GM19023 (cell line): ENCODE measurements at regions not wholly inside any gene's neighbourhood (a gene's known extent, or its start where the extent isn't known, plus 50 kb on each side); places are given as distances from the start of the nearest gene placed in this dataset.
"Not testable (repeated sequence)": the region's sequence is repeated elsewhere in the genome, so short reads cannot be mapped to it uniquely, and the experiment has no call there.

Experiments
- ATAC-seq: cut with Tn5 transposase; IDR thresholded peaks from one replicate; pipeline ENCODE4 v1.9.1; 2021; ENCODE audit warnings: mild to moderate bottlenecking, moderate library complexity; ENCODE audit not compliant: unreplicated experiment

- ATAC-seq: not testable (repeated sequence)
Observed at GRCh38 chr2:192682511-192682910, 487.8 kb upstream of the TMEFF2 start.

- no peak for ATAC-seq
Observed at GRCh38 chr2:192675681-192676080, 480.9 kb upstream of the TMEFF2 start.

DNA sequence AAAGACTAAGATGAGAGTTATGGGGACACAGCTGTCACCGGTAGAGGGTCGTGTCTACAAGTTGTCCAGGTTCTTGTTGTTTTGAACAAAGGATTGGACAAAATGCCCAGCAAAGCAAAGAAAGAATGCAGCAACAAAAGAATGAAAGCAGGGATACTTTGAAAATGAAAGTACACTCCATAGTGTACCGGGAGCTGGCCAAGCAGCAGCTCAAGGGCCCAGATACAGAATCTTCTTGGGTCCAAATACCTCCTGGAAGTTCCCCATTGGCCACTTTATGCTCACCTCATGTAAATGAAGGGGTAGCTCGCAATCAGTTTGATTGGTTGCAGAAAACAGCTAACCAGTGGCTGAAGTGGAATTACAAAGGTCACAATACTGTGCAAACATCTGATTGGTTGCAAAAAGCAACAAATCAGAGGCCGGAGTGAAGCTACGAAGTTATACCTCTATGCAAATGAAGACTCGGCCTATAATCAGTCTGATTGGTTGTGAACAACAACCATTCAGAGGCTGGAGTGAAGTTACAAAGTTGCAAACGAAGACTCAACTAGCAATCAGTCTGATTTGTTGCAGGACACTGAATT, 474.9 kb upstream of the TMEFF2 start:
- no peak for ATAC-seq

- ATAC-seq: not testable (repeated sequence)
Observed at GRCh38 chr2:192660555-192660954, 465.8 kb upstream of the TMEFF2 start.

GRCh38 chr2:192657362-192657761, 462.6 kb upstream of the TMEFF2 start:
- ATAC-seq: no peak

DNA sequence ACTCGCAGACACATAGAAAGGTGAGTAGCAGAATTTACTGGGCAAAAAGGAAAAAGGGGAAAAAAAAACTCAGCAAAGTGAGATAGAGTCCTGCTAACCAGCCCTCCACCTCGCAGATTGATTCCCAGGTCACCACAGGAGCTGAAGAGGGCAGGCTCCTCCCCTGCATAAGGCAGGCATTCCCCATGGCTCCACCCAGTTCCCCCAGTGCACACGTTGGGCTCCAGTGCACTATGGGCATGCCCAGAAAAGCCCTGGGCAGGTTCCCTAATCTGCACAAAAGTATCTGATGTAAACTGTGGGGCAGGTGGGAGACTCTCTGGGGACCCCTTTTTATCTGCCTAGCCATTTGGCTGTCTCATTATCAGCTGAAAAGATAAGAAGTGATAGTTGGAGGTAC, 461.2 kb upstream of the TMEFF2 start:
- no peak for ATAC-seq

DNA sequence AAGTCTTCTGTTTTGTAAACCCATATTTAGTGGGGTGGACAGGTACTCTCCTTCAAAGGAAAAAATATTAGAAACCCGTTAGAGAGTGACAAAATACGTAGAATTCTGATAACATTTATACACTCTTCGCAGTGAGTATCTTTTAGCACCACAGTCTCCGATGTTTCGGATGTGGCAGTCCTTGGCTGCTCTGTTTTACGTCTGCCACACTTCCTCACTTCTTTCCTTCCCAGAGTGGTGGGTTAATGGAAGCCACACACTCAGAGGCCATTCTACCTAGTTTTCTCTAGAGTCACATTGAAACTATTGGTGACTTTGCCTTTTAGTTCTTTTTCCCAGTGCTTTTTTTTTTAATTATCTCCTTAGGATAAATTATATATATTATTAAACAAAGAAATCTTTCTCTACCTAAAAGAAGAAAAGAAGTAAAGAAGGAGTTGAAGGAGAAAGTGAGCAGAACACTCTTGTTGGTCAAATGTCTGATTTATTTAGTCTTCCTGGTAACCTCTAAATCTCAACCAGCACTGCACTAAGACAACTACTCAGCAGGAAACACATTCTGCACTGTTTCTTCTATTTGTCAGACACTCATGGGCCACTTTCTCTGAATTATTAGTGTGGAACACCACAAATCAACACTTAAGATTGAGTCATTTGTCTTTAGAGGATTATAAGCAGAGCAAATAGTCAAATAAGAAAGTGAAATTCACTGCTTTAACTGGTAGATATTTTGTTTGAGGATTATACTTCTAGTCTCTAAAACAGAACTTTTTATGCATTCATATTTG, 451.3 kb upstream of the TMEFF2 start:
- no peak for ATAC-seq

DNA sequence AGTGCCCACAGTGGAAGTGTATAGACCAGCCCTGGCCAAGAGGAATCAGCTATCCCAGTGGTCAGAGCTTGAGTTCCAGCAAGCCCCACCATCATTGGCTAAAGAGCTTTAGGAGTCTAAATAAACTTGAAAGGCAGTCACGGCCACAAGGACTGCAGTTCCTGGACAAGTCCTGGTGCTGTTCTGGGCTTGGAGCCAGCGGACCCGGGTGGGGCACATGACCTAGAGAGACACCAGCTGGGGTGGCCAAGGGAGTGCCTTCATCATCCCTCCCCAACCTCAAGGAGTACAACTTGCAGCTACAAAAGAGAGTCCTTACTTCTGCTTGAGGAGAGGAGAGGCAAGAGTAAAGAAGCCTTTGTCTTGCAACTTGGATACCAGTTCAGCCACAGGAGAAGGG, 439.8 kb upstream of the TMEFF2 start:
- no peak for ATAC-seq

GRCh38 chr2:192628017-192628416, 433.3 kb upstream of the TMEFF2 start:
- no peak for ATAC-seq

- ATAC-seq: no peak
Observed at GRCh38 chr2:192615105-192615504, 420.4 kb upstream of the TMEFF2 start.

GRCh38 chr2:192604295-192604694, 409.6 kb upstream of the TMEFF2 start:
- no peak for ATAC-seq

DNA sequence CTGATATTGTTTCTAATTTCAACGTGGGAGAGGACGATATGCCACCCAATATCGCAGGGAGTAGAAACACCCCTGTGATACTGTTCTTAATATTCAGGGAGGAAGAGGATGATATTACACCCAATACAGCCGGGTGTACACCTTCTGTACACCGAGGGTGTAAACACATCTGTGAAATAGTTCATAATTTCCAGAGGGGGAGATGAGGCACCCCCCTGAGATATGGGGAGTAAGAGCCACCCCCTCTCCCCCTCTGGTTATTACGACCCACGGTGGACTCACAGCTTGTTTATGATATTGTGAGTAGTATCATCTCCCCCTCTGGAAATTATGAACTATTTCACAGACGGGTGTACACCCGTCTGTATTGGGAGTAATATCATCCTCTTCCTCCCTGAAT, 403.9 kb upstream of the TMEFF2 start:
- not testable (repeated sequence) for ATAC-seq

DNA sequence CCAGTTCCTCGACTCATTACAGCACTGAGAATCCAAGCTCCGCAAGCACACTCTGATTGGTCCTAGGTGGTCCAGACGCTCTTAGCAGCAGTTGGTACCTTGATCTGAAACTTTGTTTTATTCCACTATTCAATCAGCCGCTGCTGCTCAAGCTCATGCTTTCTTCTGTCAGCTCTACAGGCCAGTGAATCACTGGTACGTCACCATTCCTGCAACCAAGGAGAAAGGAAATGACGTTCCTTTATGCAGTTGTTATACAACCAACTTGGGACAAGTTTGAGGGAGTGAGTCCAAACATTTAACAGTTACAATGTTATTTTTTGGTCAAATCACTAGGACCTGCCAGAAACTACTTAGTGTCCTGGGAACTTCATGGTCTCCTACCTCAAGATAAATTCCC, 398.8 kb upstream of the TMEFF2 start:
- ATAC-seq: no peak

DNA sequence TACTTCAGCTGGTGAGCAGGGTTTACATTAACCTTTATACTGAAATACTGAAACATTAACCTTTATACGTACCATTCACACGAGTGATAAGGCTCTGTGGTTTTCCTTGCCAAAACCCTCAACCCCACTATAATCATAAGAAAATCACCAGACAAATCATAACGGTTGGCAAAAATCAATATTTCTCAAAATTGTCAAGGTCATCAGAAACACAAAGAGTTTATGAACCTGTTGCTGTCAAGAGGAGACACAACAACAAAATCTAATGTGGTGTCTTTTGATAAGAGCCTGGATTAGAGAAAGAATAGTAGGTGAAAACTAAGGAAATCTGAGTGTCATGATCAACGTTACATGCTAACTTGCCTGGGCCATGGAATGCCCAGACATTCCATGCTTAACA, 396.9 kb upstream of the TMEFF2 start:
- no peak for ATAC-seq

- no peak for ATAC-seq
Observed at GRCh38 chr2:192585418-192585817, 390.7 kb upstream of the TMEFF2 start.

DNA sequence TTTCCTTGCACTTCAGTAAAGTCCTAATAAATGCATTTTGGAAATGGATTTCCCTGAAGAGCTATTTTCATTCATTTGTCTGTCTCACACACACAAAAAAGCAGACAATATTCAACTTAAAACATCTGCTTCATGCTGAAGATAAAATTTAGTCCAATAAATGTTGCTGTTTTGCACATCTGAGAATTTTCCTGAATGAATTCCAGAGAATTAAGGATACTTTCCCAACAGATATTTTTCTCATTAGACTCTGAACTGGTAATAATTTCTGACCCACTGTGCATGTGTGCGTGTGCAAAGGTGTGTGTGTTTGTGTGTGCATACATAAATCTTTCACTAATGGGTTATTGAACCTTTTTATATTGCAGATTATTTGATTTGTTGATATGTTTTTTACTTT, 390.2 kb upstream of the TMEFF2 start:
- no peak for ATAC-seq

- ATAC-seq: no peak
Observed at GRCh38 chr2:192579965-192580700, 385.4 kb upstream of the TMEFF2 start.

- ATAC-seq: no peak
Observed at GRCh38 chr2:192578780-192579179, 384.0 kb upstream of the TMEFF2 start.

GRCh38 chr2:192577706-192578105, 383.0 kb upstream of the TMEFF2 start:
- no peak for ATAC-seq

- no peak for ATAC-seq
Observed at GRCh38 chr2:192574552-192574951, 379.8 kb upstream of the TMEFF2 start.

DNA sequence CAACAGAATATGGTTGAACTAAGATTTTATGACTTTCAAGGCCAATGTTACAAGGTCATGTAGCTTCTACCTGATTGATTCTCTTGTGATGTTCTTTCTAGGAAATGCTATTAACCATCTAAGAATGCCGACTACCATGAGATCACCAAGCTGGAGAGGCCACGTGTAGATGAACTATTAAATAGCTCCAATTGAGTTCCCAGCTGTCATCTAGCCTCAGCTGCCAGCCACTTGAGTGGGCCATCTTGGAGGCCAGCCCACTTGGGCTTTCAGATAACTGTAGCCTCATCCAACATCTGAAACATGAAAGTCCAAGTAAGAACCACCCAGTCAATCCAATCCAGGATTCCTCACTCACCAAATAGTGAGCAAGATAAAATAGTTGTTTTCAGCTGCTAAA, 376.9 kb upstream of the TMEFF2 start:
- ATAC-seq: no peak

DNA sequence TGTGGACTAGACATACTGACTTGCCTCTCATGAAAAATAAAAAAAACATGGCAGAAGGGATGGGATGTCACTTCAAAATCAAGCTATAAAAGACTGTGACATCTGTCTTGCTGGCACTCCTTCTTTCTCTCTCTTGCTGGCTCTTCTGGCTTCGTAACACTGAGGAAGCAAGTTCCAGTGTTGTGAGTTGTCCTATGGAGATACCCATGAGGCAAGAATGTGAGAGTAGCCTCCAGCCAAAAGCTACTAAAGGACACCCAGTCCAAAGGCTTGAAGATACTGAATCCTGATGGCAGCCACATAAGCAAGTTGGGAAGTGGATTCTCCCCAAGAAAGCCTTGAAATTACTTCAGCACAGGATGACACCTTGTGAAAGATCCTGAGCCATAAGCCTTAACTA, 376.1 kb upstream of the TMEFF2 start:
- no peak for ATAC-seq
